HG02642 (cell line): ENCODE measurements at regions not wholly inside any gene's neighbourhood (a gene's known extent, or its start where the extent isn't known, plus 50 kb on each side); places are given as distances from the start of the nearest gene placed in this dataset.

ENCODE experiments used
- ATAC-seq: cut with Tn5 transposase; IDR thresholded peaks from one replicate; pipeline ENCODE4 v1.9.1; 2021; ENCODE audit warnings: mild to moderate bottlenecking; ENCODE audit not compliant: unreplicated experiment, poor library complexity

- ATAC-seq: peak; percentile 97
Observed at GRCh38 chr15:100703032-100703578, 100.7 kb downstream of the ASB7 start.

- ATAC-seq: no peak
Observed at GRCh38 chr15:100703671-100704070, 101.3 kb downstream of the ASB7 start.

- no peak for ATAC-seq
Observed at GRCh38 chr15:100704281-100705055, 102.1 kb downstream of the ASB7 start.

- ATAC-seq: no peak
Observed at GRCh38 chr15:100705065-100705464, 102.7 kb downstream of the ASB7 start.

- ATAC-seq: no peak
Observed at GRCh38 chr15:100705841-100706240, 103.5 kb downstream of the ASB7 start.

GRCh38 chr15:100707229-100707628, 104.8 kb downstream of the ASB7 start:
- no peak for ATAC-seq

- no peak for ATAC-seq
Observed at GRCh38 chr15:100708916-100709315, 106.5 kb downstream of the ASB7 start.

- no peak for ATAC-seq
Observed at GRCh38 chr15:100710222-100710621, 107.8 kb downstream of the ASB7 start.

- no peak for ATAC-seq
Observed at GRCh38 chr15:100710744-100711515, 108.5 kb downstream of the ASB7 start.

- no peak for ATAC-seq
Observed at GRCh38 chr15:100711516-100712021, 109.2 kb downstream of the ASB7 start.

- no peak for ATAC-seq
Observed at GRCh38 chr15:100712226-100712625, 109.8 kb downstream of the ASB7 start.

GRCh38 chr15:100713163-100713867, 110.9 kb downstream of the ASB7 start:
- no peak for ATAC-seq

- ATAC-seq: no peak
Observed at GRCh38 chr15:100714034-100714748, 111.8 kb downstream of the ASB7 start.

- no peak for ATAC-seq
Observed at GRCh38 chr15:100714749-100715342, 112.5 kb downstream of the ASB7 start.

GRCh38 chr15:100715571-100716455, 113.4 kb downstream of the ASB7 start:
- ATAC-seq: no peak

GRCh38 chr15:100716456-100717085, 114.2 kb downstream of the ASB7 start:
- ATAC-seq: no peak

GRCh38 chr15:100717596-100717995, 115.2 kb downstream of the ASB7 start:
- no peak for ATAC-seq
